GM23248 (cell line): ENCODE measurements at regions not wholly inside any gene's neighbourhood (a gene's known extent, or its start where the extent isn't known, plus 50 kb on each side); places are given as distances from the start of the nearest gene placed in this dataset.

ENCODE experiments used
- DNase-seq: peaks from one replicate; pipeline ENCODE4 v3.0.0-alpha.2; 2015
- H2AFZ ChIP-seq: fragments of 200-600 bp; sonication (generic); 2 replicates; pipeline ENCODE4 v1.6.1; 2016; ENCODE audit warnings: antibody characterized with exemption
- H3F3A ChIP-seq: fragments of 200-600 bp; sonication (generic); 2 replicates; pipeline ENCODE4 v1.6.1; 2016; ENCODE audit warnings: mild to moderate bottlenecking, antibody characterized with exemption, mixed run types; ENCODE audit not compliant: insufficient read depth
- H3K27ac ChIP-seq: fragments of 200-600 bp; sonication (generic); 2 replicates; pipeline ENCODE4 v1.5.1; 2016; ENCODE audit warnings: mild to moderate bottlenecking
- H3K27me3 ChIP-seq: fragments of 200-600 bp; sonication (generic); replicated peaks from 2 replicates; pipeline ENCODE4 v1.6.1; 2016; ENCODE audit warnings: mild to moderate bottlenecking; ENCODE audit not compliant: insufficient read depth
- H3K36me3 ChIP-seq: fragments of 200-600 bp; sonication (generic); 2 replicates; pipeline ENCODE4 v1.6.1; 2016; ENCODE audit warnings: low read depth, mild to moderate bottlenecking
- H3K4me1 ChIP-seq: fragments of 200-600 bp; sonication (generic); 2 replicates; pipeline ENCODE4 v1.6.1; 2016; ENCODE audit warnings: mild to moderate bottlenecking; ENCODE audit not compliant: insufficient read depth
- H3K4me2 ChIP-seq: fragments of 200-600 bp; sonication (generic); one replicate; pipeline ENCODE4 v1.6.1; 2016; ENCODE audit warnings: mild to moderate bottlenecking; ENCODE audit not compliant: unreplicated experiment
- H3K4me3 ChIP-seq: fragments of 200-600 bp; sonication (generic); 2 replicates; pipeline ENCODE4 v1.5.1; 2016; ENCODE audit warnings: mild to moderate bottlenecking
- H3K79me2 ChIP-seq: fragments of 200-600 bp; sonication (generic); 2 replicates; pipeline ENCODE4 v1.6.1; 2016; ENCODE audit warnings: mild to moderate bottlenecking; ENCODE audit not compliant: insufficient read depth
- H3K9ac ChIP-seq: fragments of 200-600 bp; sonication (generic); 2 replicates; pipeline ENCODE4 v1.6.1; 2016; ENCODE audit warnings: mild to moderate bottlenecking
- H3K9me2 ChIP-seq: fragments of 200-600 bp; sonication (generic); 2 replicates; pipeline ENCODE4 v1.6.1; 2016; ENCODE audit warnings: mixed run types, mild to moderate bottlenecking, moderate library complexity; ENCODE audit not compliant: insufficient read depth
- H3K9me3 ChIP-seq: fragments of 200-600 bp; sonication (generic); one replicate; pipeline ENCODE4 v1.6.1; 2017; ENCODE audit warnings: low read depth
- H4K20me1 ChIP-seq: fragments of 200-600 bp; sonication (generic); 2 replicates; pipeline ENCODE4 v1.6.0; 2016; ENCODE audit not compliant: insufficient read depth
- EZH2 ChIP-seq: fragments of 200-600 bp; sonication (generic); IDR thresholded peaks from 2 replicates; pipeline ENCODE4 v1.6.1; 2018; ENCODE audit warnings: antibody characterized with exemption, mild to moderate bottlenecking; ENCODE audit not compliant: insufficient read depth, poor library complexity, severe bottlenecking
- EZH2phosphoT487 ChIP-seq: fragments of 200-600 bp; sonication (generic); IDR thresholded peaks from 2 replicates; pipeline ENCODE4 v1.6.1; 2018; ENCODE audit warnings: antibody characterized with exemption, moderate library complexity, mild to moderate bottlenecking, low read depth; ENCODE audit not compliant: insufficient read depth
- WGBS, 2 experiments: methylation state at CpG; one replicate each; pipeline ENCODE4 v1.1.6; 2015 to 2017; ENCODE audit warnings: low lambda C conversion rate in 2 of 2, low coverage in 1 of 2; ENCODE audit errors: missing lambda C conversion rate in 2 of 2; 5-methylcytosine and 5-hydroxymethylcytosine counted together
- in situ Hi-C: fragments of 300-500 bp; cut with MboI; formaldehyde crosslinking; loops from 2 replicates; pipeline ENCODE4 v1.15.0; 2020

DNA sequence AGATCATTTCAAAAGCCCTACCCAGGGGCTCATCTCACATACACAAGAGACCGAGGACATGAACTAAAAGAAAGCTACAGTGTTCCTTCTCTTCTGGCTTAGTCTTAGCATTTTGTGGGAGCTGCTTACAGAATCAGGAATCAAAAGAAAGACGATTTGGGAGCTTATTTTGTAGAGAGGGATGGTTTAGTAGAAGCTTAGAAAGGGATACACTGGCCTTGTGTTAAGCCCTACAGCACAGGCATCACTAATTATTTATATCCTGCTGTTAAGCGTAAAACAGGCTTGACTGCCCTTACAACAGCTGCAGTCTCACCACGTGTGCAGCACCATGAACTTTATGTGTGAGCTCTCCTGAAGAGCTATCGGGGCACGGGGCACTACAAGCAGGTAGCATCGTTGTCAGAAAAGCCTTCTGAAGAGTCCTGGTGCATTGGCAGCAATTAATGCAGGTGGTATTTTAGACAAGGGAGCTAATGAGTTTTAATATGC, 798.3 kb downstream of the NXPH1 start:
- in situ Hi-C loops, result no loop called here
- H3K9ac ChIP-seq, result no peak overlapping the region
- no peaks in the 10 kb centered on the region for H3K4me1 ChIP-seq
- H3K9me3 ChIP-seq, result peaks cover 2% of the 10 kb centered on the region
- no peak overlapping the region for H2AFZ ChIP-seq
- no peaks in the 10 kb centered on the region for H3K9me2 ChIP-seq
- no peaks in the 10 kb centered on the region for H3K27me3 ChIP-seq
- H3K79me2 ChIP-seq, result no peaks in the 10 kb centered on the region
- H3K4me3 ChIP-seq, result no peak overlapping the region
- H3F3A ChIP-seq, result no peaks in the 10 kb centered on the region
- TF ChIP-seq EZH2, result no peak
- no peak for TF ChIP-seq EZH2phosphoT487
- H3K4me2 ChIP-seq, result no peak overlapping the region
- H4K20me1 ChIP-seq, result no peaks in the 10 kb centered on the region
- no peaks in the 10 kb centered on the region for H3K36me3 ChIP-seq
- 9 to 15% methylated on average over 7 of the region's 7 CpGs for WGBS, 2 experiments
- no peak overlapping the region for H3K27ac ChIP-seq
- DNase-seq, result no peak

DNA sequence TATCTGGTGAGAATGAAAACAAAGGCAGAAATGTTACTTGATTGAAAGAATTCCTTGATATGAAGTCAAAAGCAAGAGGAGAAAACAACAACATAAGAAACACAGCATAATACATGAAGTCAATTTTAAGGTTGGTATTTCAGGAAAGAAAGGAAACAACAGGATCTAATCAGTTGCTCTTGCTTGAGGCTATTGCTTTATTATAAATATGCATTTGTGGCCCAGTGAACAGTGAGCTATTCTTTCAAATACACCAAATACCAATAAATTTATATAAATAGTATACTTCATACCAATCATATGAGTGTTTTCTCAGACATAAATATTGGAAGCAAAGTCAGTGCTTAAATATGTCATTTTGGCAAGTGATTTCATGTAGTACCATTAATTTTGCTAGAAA, 806.6 kb downstream of the NXPH1 start:
- no peaks in the 10 kb centered on the region for H4K20me1 ChIP-seq
- H3K27me3 ChIP-seq, result no peaks in the 10 kb centered on the region
- no peak overlapping the region for H3K27ac ChIP-seq
- H3K4me2 ChIP-seq, result no peak overlapping the region
- no peaks in the 10 kb centered on the region for H3K4me1 ChIP-seq
- H3K79me2 ChIP-seq, result no peaks in the 10 kb centered on the region
- H3K4me3 ChIP-seq, result no peak overlapping the region
- no peaks in the 10 kb centered on the region for H3F3A ChIP-seq
- TF ChIP-seq EZH2phosphoT487 (no peak), EZH2 (no peak)
- H3K9me2 ChIP-seq, result no peaks in the 10 kb centered on the region
- no peaks in the 10 kb centered on the region for H3K9me3 ChIP-seq
- no peak overlapping the region for H2AFZ ChIP-seq
- in situ Hi-C loops, result no loop called here
- H3K9ac ChIP-seq, result no peak overlapping the region
- DNase-seq, result no peak
- no peaks in the 10 kb centered on the region for H3K36me3 ChIP-seq

DNA sequence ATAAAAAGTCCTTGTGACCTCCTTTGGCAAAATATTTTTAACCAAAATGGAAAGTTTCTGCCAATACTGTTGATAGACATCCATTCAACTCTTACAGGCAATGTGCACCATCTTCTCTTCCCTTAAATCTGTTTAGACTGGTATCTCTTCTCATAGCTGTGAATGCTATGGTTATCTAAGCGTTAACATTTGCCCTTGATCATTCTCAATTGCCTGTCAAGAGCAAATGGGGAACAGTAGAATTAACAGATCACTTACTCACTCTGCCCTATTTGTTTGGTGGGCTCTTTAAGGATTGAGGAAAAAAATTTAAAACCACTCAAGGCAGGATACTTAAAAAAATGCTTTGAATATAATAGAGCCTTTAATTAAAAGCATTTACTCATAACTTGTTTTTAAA, 808.4 kb downstream of the NXPH1 start:
- H3K9ac ChIP-seq, result no peak overlapping the region
- H3K4me2 ChIP-seq, result no peak overlapping the region
- H3K4me1 ChIP-seq, result no peaks in the 10 kb centered on the region
- no peaks in the 10 kb centered on the region for H4K20me1 ChIP-seq
- no peaks in the 10 kb centered on the region for H3K9me2 ChIP-seq
- no peaks in the 10 kb centered on the region for H3F3A ChIP-seq
- in situ Hi-C loops, result no loop called here
- H3K9me3 ChIP-seq, result no peaks in the 10 kb centered on the region
- H3K27me3 ChIP-seq, result no peaks in the 10 kb centered on the region
- H2AFZ ChIP-seq, result no peak overlapping the region
- TF ChIP-seq EZH2, result no peak
- no peak for TF ChIP-seq EZH2phosphoT487
- H3K27ac ChIP-seq, result no peak overlapping the region
- H3K4me3 ChIP-seq, result no peak overlapping the region
- H3K79me2 ChIP-seq, result no peaks in the 10 kb centered on the region
- DNase-seq, result no peak
- no peaks in the 10 kb centered on the region for H3K36me3 ChIP-seq
- 32 to 45% methylated on average over 1 of the region's 1 CpG for WGBS, 2 experiments

DNA sequence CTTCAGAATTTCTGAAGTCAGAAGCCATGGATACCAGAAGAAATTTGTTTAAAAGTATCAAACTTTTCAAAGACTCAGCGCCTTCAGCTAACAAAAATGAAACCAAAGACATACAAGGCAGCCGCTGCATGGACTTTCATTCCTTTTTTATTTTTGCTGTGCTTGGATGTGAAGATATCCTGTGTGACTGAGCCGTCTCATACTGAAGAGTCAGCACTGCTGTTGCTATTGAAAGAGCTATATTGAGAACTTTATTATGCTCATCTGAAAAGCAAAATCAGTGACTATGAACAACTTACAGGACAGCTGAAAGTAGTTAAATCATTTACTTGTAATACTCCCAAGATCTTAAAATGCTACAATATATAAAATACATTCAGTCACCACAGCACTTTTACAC, 809.2 kb downstream of the NXPH1 start:
- Histone ChIP-seq H3K4me3 (no peak overlapping the region), H3K9ac (no peak overlapping the region), H3K9me3 (no peaks in the 10 kb centered on the region), H4K20me1 (no peaks in the 10 kb centered on the region), H3F3A (no peaks in the 10 kb centered on the region), H3K79me2 (no peaks in the 10 kb centered on the region), H3K36me3 (no peaks in the 10 kb centered on the region), H3K27ac (no peak overlapping the region), H2AFZ (no peak overlapping the region), H3K4me2 (no peak overlapping the region), H3K4me1 (no peaks in the 10 kb centered on the region), H3K27me3 (no peaks in the 10 kb centered on the region), H3K9me2 (no peaks in the 10 kb centered on the region)
- in situ Hi-C loops, result no loop called here
- DNase-seq, result no peak
- no peak for TF ChIP-seq EZH2phosphoT487
- TF ChIP-seq EZH2, result no peak
- WGBS, 2 experiments, result 3 to 4% methylated on average over 3 of the region's 3 CpGs

DNA sequence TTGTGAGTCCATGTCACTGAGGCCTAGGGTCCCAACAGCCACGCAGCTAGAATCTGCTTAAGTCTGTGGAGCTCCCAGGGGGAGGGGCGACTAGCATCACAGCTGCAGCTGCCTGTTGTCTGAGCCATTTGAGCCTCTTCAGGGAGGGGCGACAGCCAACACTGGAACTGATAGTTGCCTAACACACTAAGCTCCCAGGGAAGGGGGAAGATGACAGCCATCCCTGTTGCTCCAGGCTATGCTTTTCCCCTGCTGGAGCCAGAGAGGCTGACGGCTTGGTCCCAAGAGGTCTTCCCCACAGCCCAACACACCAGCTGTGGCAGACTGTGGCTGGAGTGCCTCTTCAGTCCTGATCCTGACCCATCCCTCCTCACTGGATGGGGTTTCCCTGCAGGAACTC, 817.5 kb downstream of the NXPH1 start:
- Histone ChIP-seq H3K9ac (no peak overlapping the region), H3K4me2 (no peak overlapping the region), H3F3A (no peaks in the 10 kb centered on the region), H3K4me1 (no peaks in the 10 kb centered on the region), H3K27me3 (no peaks in the 10 kb centered on the region), H4K20me1 (no peaks in the 10 kb centered on the region), H3K79me2 (no peaks in the 10 kb centered on the region), H3K36me3 (no peaks in the 10 kb centered on the region), H3K4me3 (no peak overlapping the region), H3K9me3 (no peaks in the 10 kb centered on the region), H3K9me2 (no peaks in the 10 kb centered on the region), H2AFZ (no peak overlapping the region), H3K27ac (no peak overlapping the region)
- in situ Hi-C loops, result no loop called here
- no peak for DNase-seq
- TF ChIP-seq EZH2 (no peak), EZH2phosphoT487 (no peak)
- WGBS, 2 experiments, result 21 to 27% methylated on average over 4 of the region's 4 CpGs
